Ramos (cell line): ENCODE measurements at regions not wholly inside any gene's neighbourhood (a gene's known extent, or its start where the extent isn't known, plus 50 kb on each side); places are given as distances from the start of the nearest gene placed in this dataset.

Experiments
- in situ Hi-C: fragments of 300-500 bp; cut with MboI; formaldehyde crosslinking; loops from one replicate; pipeline ENCODE4 v1.14.3; 2022; ENCODE audit warnings: low sequenced_read_pairs; ENCODE audit not compliant: unreplicated experiment

- in situ Hi-C loops: no loop called here
Measured at GRCh38 chr10:88058750-88059149, 195.3 kb downstream of the PTEN start.

- in situ Hi-C loops: no loop called here
Measured at GRCh38 chr10:88059190-88059589, 195.8 kb downstream of the PTEN start.

- in situ Hi-C loops: no loop called here
Measured at GRCh38 chr10:88060762-88061161, 197.3 kb downstream of the PTEN start.

- in situ Hi-C loops: no loop called here
Measured at GRCh38 chr10:88062385-88062784, 199.0 kb downstream of the PTEN start.

GRCh38 chr10:88062798-88063472 lies 199.5 kb downstream of the PTEN start:
- in situ Hi-C loops: no loop called here

- in situ Hi-C loops: no loop called here
Measured at GRCh38 chr10:88063861-88064557, 200.6 kb downstream of the PTEN start.

GRCh38 chr10:88064608-88065382 lies 201.4 kb downstream of the PTEN start:
- in situ Hi-C loops: no loop called here

GRCh38 chr10:88065383-88066049 lies 202.1 kb downstream of the PTEN start:
- in situ Hi-C loops: no loop called here

GRCh38 chr10:88066319-88066718 lies 202.9 kb downstream of the PTEN start:
- in situ Hi-C loops: no loop called here

GRCh38 chr10:88066876-88067275 lies 203.5 kb downstream of the PTEN start:
- in situ Hi-C loops: no loop called here

- in situ Hi-C loops: no loop called here
Measured at GRCh38 chr10:88067737-88068136, 204.3 kb downstream of the PTEN start.

GRCh38 chr10:88069338-88069737 lies 205.9 kb downstream of the PTEN start:
- in situ Hi-C loops: no loop called here

- in situ Hi-C loops: no loop called here
Measured at GRCh38 chr10:88070080-88070880, 206.9 kb downstream of the PTEN start.

GRCh38 chr10:88071879-88072278 lies 208.5 kb downstream of the PTEN start:
- in situ Hi-C loops: no loop called here

- in situ Hi-C loops: no loop called here
Measured at GRCh38 chr10:88073682-88074081, 210.3 kb downstream of the PTEN start.

- in situ Hi-C loops: no loop called here
Measured at GRCh38 chr10:88074971-88075370, 211.5 kb downstream of the PTEN start.

GRCh38 chr10:88076027-88076880 lies 212.8 kb downstream of the PTEN start:
- in situ Hi-C loops: no loop called here

GRCh38 chr10:88077977-88078376 lies 214.6 kb downstream of the PTEN start:
- in situ Hi-C loops: no loop called here

- in situ Hi-C loops: no loop called here
Measured at GRCh38 chr10:88080213-88080612, 216.8 kb downstream of the PTEN start.
